NCI-H2227 (cell line): ENCODE measurements at regions not wholly inside any gene's neighbourhood (a gene's known extent, or its start where the extent isn't known, plus 50 kb on each side); places are given as distances from the start of the nearest gene placed in this dataset.
"Not testable (repeated sequence)": the region's sequence is repeated elsewhere in the genome, so short reads cannot be mapped to it uniquely, and the experiment has no call there.

ENCODE experiments used
- DNase-seq: peaks from one replicate; lab custom pipeline; 2025; ENCODE audit not compliant: unreplicated experiment; lab: John Stamatoyannopoulos, UW

DNA sequence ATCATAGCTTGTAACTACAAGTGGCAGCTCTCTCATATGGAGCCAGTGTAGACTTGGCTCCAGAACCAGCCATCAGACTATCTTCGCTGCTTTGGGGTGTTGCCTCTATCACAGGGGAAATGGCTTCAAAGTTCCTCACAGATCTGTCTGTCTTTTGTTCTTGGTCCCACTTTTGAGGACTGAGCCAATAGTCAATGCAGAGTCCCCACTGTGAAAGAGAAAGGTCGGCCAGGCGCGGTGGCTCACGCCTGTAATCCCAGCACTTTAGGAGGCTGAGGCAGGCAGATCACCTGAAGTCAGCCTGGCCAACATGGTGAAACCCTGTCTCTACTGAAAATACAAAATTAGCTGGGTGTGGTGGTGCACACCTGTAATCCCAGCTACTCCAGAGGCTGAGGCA, 86.9 kb upstream of the FZD7 start:
- not testable (repeated sequence) for DNase-seq

DNA sequence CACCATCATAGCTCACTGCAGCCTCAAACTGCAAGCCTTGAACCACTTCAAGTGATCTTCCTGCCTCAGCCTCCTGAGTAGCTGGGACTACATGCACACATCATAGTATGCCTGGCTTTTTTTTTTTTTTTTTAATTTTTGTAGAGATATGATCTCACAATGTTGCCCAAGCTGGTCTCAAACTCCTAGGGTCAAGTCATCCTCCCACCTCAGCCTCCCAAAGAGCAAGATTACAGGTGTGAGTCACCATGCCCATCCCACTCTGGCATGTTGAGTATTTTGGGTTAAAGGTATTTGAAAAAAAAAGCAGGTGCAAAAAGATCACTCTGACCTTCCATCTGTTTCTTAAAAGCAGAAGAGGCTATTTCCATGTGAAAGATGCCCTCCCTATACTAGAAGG, 86.4 kb upstream of the FZD7 start:
- no peak for DNase-seq

DNA sequence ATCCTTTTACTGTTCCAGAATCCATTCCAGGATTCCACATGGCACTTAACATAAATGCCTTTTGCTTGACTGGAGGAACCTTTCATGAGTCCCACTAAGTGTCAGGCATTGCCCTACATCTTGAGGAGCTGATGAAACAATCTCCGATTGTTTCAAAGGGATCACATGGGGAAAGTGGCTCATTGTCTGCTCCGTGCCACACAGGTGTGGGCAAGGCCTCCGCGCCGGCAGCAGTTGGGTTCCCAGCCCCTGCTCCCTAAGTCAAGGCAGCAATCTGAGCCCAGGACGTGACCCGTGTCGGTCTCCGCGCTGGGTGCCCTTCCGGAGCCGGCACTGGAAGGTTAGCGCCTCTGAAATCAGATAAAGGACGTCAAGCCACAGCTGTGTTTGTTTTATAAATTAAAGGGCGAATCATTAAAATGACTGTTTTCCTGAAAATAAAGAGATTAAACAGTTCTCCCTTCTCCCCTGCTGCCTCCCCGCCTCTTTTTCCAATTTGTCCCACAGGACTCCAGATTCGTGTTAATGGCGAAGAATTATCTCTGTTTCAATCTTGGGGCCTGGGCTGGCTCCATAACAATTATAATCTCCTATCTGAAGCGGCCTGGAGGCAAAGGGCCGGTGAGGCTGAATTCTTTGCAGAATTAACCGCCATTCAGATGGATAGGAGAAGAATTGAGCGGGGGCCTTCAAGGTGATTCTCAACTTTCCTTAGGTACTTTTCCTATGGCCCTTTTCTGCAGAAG, 84.3 kb upstream of the FZD7 start:
- peak; percentile 35 for DNase-seq

- DNase-seq: no peak
Measured at GRCh38 chr2:201949927-201950246, 83.8 kb upstream of the FZD7 start.

- DNase-seq: no peak
Measured at GRCh38 chr2:201950606-201951005, 83.0 kb upstream of the FZD7 start.

- DNase-seq: no peak
Measured at GRCh38 chr2:201952187-201952586, 81.5 kb upstream of the FZD7 start.

GRCh38 chr2:201953396-201953795, 80.3 kb upstream of the FZD7 start:
- no peak for DNase-seq

DNA sequence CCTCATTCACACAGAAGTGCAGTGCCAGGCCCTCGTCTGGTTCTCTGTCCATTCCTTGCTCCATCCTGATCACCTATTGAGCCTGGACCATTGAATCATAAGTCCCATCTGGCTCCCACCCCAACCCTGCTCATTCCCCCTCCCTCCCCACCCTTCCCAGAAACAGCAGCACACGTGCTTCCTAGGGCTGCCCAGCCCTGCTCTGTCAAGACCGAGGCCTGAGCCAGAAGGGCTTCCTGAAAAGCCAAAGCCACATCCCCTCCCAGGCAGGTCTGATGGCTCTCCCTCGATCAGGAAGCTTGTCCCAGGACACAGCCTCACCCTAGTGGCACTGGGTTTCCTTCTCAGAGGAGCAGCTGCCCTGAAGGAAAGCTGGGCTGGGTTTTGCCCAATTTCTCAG, 79.8 kb upstream of the FZD7 start:
- no peak for DNase-seq

- DNase-seq: no peak
Measured at GRCh38 chr2:201955231-201955630, 78.4 kb upstream of the FZD7 start.

GRCh38 chr2:201955702-201956141, 77.9 kb upstream of the FZD7 start:
- DNase-seq: no peak

DNA sequence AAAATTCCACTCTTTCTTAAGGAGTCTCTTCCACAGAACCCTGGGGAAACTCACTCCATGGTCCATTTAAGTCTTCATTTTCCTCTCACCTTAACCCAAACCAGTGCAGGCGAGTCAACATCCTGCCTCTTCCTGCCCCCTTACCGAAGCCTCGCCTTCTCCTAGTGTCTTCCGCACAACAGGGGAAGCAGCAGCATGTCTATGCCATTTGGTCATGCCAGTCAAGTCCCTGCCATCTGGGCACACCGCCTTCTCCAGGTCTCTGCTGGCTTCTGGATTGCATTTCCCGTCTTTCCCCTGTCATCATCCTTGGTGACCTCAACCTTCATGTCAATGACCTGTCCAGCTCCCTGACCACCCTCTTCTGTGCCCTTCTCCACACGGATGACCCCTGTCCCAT, 77.3 kb upstream of the FZD7 start:
- DNase-seq: no peak

GRCh38 chr2:201957091-201957490, 76.6 kb upstream of the FZD7 start:
- DNase-seq: no peak

DNA sequence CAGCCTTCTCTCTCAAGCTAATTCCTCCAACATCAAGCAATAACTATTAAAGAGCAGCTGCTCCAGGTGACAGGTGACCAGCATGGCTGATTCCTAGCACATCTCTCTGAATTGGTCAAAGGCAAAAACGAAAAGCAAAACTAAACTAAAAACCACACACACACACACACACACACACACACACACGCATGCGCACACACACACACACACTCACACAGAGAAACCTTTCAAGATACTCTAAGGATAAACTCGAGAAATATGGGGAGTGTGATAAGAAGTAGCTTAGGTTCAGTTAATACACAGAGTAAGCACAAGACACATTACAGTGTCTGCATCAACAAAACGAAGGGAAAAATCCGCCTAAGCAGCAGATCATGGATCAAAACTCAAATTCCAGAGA, 74.5 kb upstream of the FZD7 start:
- DNase-seq: no peak

DNA sequence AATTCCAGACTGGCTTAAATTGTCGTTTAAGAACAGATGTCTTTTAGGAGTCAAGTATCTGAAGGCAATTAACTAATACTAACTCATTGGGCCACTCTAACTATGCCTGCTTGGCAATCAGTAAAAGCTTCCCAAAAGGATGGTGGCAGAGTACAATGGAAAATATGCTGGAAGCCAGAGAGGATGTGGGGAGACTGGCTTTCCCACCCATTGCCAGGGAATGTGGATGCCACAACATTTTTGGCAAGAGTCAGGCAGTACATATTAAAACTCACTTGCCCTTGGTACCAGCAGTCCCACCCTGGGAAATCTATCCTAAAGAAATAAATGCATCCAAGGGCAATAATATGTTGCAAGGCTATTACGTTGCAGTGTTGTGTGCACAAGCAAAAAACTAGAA, 74.0 kb upstream of the FZD7 start:
- no peak for DNase-seq

DNA sequence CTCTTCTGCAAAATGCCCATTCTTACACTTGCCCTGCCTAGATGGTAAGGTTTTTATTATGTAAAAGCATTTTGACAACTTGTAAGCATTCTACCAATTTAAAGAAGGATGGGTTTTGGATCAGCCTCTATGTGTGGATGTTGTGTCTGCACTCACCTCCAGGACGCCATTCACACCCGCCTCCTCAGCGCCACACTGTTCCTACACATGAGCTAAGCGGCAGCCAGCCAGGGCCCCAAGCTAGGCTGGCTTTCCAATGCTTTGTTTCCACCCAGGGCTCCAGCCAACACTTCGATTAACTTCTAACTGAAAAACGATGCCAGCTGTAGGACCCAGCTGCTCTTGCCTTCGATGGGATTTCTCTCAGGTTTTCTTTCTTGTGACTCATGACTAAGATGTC, 73.3 kb upstream of the FZD7 start:
- DNase-seq: no peak

GRCh38 chr2:201961401-201961800, 72.3 kb upstream of the FZD7 start:
- no peak for DNase-seq

DNA sequence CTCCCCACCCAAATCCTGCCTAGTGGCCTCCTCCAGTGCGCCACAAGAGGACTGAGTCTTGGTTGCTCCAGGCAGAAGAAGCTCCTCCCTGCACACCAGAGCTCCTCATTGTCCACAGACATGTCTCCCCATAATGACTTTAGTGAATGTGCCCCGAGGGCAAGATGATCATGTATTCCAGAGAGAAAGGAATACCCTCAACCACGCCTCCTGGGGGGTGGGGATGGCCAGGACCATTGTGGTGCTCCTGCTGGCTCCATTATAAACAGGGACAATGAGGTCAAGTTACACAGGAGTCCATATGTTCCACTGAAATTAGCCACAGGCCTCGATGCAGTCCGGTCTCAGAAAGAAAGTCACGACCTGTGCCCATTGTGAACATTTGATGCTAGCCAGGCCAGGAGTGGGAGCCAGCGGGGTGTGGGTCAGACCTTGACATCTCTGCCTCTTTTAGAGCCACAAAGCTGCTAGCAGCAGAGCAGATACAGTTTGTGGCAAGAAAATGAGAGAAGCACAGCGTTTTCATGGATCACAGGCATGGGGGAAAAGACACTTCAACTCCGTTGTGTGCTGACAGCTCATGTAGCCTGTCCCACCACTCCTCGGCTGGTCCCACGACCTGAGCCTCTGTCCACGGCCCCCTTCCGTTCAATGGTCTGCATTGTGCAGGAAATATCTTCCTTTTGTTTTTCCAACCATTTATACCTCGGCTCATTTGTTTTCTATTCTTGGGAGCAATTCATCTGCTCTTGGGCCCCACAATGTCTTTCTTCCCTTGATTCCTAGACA, 70.7 kb upstream of the FZD7 start:
- no peak for DNase-seq

DNA sequence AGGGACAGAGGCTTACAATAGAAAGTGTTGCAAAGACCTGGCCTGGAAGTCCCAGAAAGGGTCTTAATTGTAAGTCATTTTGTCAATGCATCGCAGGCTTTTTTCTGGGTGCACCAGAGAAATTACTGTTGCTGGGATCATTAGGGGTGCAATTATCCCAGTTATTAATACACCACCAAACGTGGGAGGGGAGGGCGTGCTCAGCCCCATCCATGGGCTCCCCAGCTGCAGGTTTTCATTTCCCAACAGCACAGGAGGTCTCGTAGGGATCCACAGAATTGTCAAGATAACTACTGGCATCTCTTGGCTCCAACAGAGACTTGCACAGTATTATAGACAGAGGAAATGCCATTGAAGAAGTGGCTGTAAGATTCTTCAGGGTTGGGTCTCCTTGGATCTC, 69.6 kb upstream of the FZD7 start:
- no peak for DNase-seq

GRCh38 chr2:201964631-201965206, 68.9 kb upstream of the FZD7 start:
- peak; percentile 19 for DNase-seq

GRCh38 chr2:201965550-201965949, 68.1 kb upstream of the FZD7 start:
- no peak for DNase-seq

DNA sequence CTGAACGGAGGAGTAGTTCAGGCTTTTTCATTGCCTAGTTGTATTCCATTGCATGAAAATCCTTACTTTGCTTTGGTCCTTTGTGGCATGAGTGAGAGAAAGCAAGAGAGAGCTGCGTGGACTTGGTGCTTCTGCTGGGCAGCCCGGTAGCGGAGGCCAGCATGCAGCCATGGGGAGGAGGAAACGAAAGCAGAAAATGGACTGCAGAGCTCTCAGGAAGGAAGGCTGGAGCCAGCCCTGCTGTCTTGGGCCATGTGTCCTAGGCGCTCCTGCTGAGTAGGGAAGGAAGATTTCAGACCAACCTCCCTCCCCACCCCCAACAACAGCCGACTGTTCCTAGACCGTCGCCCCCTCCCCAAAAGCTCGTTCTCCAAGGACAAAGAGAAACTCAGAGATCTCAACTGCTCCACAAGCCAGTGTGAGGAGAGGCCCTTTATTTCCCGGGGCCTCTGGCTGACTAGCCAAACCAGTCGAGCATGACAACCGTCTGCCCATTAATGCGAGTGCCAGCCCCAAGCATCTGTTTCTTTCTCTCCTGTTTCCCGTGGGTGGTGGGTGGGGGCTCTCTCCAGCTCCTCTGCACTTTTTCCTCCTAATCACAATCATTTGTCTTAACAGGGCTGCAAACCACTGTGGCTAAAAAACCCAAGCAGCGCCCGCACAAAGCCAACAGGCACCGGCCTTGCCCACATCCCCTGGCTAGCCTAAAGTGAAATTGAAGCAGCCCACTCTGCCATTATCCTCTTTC, 66.8 kb upstream of the FZD7 start:
- DNase-seq: no peak

DNA sequence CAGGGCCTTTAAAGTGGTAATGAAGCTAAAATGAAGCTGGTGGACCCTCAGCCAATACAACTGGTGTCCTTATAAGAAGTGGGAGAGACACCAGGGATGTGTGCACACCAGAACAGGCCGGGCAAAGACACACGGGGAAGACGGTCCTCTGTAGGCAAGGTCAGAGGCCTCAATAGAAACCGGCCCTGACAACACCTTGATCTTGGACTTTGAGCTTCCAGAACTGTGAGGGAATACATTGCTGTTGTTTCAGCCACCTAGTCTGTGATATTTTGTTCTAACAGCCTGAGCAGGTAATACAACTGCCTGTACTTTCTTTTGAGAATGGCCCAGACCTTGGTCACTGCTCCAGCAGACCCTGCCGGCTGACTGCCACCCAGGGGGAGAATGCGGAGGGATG, 65.6 kb upstream of the FZD7 start:
- DNase-seq: no peak
